ENCODE measurements at regions not wholly inside any gene's neighbourhood (a gene's known extent, or its start where the extent isn't known, plus 50 kb on each side); places are given as distances from the start of the nearest gene placed in this dataset.

DNA sequence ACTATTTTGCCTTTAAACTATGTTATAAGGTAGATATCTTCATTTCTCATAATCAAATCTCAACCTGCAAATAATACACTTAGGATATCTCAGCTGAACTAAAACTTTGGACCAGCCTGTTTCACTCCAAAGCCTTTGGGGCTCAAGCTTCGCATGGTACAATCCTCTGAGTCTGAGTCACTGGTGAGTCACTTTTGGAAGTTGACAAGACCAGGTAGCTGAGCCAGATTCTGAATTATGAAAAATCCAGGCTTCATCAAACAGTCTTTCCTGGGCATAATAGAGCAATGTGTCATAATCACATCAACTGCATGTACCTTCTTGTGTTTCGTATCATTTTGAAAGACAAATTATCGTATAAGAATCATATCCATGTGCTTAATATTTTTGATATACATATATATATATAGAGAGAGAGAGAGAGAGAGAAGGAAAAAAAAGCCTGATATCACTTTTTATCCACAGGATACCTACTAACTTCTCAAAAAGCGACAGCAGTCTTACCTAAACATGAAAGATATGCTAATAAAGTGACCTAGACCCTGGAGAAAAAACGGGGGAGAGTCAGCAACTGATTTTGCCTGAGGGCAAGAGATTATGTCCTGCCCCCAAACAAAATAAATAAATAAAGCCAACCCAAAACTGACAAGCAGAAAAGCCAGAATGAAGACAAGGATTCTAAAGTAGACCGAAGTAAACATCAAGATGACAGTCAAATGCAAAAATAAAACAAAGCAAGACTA is 263.9 kb upstream of the TGFBR2 start:
- no peak for DNase-seq
- H3K27ac ChIP-seq (ENCODE audit: low read depth, low read length), result no peak overlapping the region
- no peaks in the 10 kb centered on the region for H3K9me3 ChIP-seq (ENCODE audit: control insufficient read depth, low read length)
- H3K36me3 ChIP-seq (ENCODE audit: control insufficient read depth, insufficient read depth, low read length), result no peaks in the 10 kb centered on the region
- no peaks in the 10 kb centered on the region for H3K4me1 ChIP-seq (ENCODE audit: control insufficient read depth, insufficient read depth, low read length)
- 84 to 100% methylated on average over 1 to 4 of the region's 6 CpGs for WGBS, 2 experiments (ENCODE audit: insufficient coverage in 1 of 2, insufficient read length in 1 of 2)
- Mint-ChIP-seq H3K27ac (no peak overlapping the region), H3K27me3 (ENCODE audit: insufficient read depth) (no peaks in the 10 kb centered on the region), H3K4me3 (no peak overlapping the region), H3K9me3 (peaks cover 3% of the 10 kb centered on the region), H3K4me1 (peaks cover 10% of the 10 kb centered on the region), H3K36me3 (ENCODE audit: low read depth) (no peaks in the 10 kb centered on the region)
- H3K4me3 ChIP-seq (ENCODE audit: low read length), result no peak overlapping the region
- H3K27me3 ChIP-seq (ENCODE audit: control insufficient read depth, insufficient read depth, low read length, poor library complexity, severe bottlenecking), result no peaks in the 10 kb centered on the region
- TF ChIP-seq, protein P1, sequence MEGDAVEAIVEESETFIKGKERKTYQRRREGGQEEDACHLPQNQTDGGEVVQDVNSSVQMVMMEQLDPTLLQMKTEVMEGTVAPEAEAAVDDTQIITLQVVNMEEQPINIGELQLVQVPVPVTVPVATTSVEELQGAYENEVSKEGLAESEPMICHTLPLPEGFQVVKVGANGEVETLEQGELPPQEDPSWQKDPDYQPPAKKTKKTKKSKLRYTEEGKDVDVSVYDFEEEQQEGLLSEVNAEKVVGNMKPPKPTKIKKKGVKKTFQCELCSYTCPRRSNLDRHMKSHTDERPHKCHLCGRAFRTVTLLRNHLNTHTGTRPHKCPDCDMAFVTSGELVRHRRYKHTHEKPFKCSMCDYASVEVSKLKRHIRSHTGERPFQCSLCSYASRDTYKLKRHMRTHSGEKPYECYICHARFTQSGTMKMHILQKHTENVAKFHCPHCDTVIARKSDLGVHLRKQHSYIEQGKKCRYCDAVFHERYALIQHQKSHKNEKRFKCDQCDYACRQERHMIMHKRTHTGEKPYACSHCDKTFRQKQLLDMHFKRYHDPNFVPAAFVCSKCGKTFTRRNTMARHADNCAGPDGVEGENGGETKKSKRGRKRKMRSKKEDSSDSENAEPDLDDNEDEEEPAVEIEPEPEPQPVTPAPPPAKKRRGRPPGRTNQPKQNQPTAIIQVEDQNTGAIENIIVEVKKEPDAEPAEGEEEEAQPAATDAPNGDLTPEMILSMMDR (conservative IDR thresholded peaks at IDR 0.05), result no peak
- no peak overlapping the region for H3K9ac ChIP-seq (ENCODE audit: extremely low read depth, low read length, poor library complexity, severe bottlenecking)

DNA sequence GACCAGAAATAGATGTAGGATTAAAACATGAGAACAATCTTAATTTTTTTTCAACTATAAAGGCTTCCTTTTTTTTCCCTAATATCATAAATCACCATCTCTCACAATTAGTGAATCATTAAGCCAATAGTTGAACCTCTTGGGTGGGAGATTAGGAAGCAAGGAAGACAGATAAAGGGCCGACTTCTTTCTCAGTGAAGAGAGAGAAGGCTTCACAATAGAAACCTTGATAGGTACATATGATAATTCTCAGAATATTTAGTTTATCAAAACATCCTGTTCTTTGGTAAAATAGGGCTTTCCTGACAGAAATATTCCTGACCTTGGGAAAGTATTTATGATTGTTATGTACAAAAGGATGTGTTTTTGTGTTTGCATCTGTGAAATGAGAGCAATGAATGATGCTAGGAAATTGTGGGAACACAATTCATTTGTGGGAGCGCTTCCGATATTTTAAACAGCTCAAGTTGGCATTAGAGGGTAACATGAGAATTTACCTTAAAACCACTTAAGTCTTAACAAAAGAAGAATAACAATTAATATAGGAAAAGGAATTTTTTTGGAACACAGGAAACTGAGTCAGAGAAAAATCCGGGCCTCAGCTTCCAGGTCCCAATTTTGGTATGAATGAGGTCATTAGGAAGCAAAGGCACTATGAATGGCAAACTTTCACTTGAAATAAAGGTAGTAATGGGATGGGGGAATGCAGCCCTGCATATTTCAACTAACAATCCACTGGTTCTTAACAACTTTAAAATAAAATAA is 263.2 kb upstream of the TGFBR2 start:
- no peak for DNase-seq
- Histone ChIP-seq H3K9ac (ENCODE audit: extremely low read depth, low read length, poor library complexity, severe bottlenecking) (no peak overlapping the region), H3K4me3 (ENCODE audit: low read length) (no peak overlapping the region), H3K36me3 (ENCODE audit: control insufficient read depth, insufficient read depth, low read length) (no peaks in the 10 kb centered on the region), H3K27me3 (ENCODE audit: control insufficient read depth, insufficient read depth, low read length, poor library complexity, severe bottlenecking) (no peaks in the 10 kb centered on the region), H3K4me1 (ENCODE audit: control insufficient read depth, insufficient read depth, low read length) (no peaks in the 10 kb centered on the region), H3K27ac (ENCODE audit: low read depth, low read length) (no peak overlapping the region), H3K9me3 (ENCODE audit: control insufficient read depth, low read length) (no peaks in the 10 kb centered on the region)
- H3K4me3 Mint-ChIP-seq, result no peak overlapping the region
- no peaks in the 10 kb centered on the region for H3K27me3 Mint-ChIP-seq (ENCODE audit: insufficient read depth)
- TF ChIP-seq, protein P1 (conservative IDR thresholded peaks at IDR 0.05), result no peak
- no peak overlapping the region for H3K27ac Mint-ChIP-seq
- no peaks in the 10 kb centered on the region for H3K36me3 Mint-ChIP-seq (ENCODE audit: low read depth)
- 76 to 100% methylated on average over 1 to 4 of the region's 4 CpGs for WGBS, 2 experiments (ENCODE audit: insufficient coverage in 1 of 2, insufficient read length in 1 of 2)
- no peaks in the 10 kb centered on the region for H3K9me3 Mint-ChIP-seq
- peaks cover 17% of the 10 kb centered on the region for H3K4me1 Mint-ChIP-seq

DNA sequence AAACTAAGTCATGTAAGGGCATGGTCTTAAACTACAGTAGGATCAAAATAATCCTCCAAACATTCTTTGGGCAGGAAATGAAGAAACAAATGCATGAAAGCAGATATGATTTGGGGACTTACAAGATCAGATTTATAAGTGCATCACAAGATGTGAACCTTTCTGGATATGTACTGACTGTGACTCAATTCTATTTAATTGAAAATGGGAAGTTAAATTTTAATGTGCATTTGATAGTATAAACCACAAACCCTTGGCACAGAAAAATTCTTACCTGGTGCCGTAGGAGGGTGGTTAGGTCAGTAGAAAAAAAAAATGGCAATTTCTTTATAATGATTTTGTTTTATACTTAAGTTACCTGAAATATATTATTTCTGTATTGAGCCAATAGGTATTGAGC is 262.5 kb upstream of the TGFBR2 start:
- no peak overlapping the region for H3K27ac ChIP-seq (ENCODE audit: low read depth, low read length)
- WGBS, 2 experiments (ENCODE audit: insufficient coverage in 1 of 2, insufficient read length in 1 of 2), result no CpG with 5 or more reads among the region's 1 CpG
- H3K4me3 ChIP-seq (ENCODE audit: low read length), result no peak overlapping the region
- TF ChIP-seq, protein P1 (conservative IDR thresholded peaks at IDR 0.05), result no peak
- DNase-seq, result no peak
- Mint-ChIP-seq H3K27ac (no peak overlapping the region), H3K27me3 (ENCODE audit: insufficient read depth) (no peaks in the 10 kb centered on the region), H3K4me3 (no peak overlapping the region), H3K4me1 (peaks cover 22% of the 10 kb centered on the region), H3K9me3 (no peaks in the 10 kb centered on the region), H3K36me3 (ENCODE audit: low read depth) (no peaks in the 10 kb centered on the region)
- H3K9ac ChIP-seq (ENCODE audit: extremely low read depth, low read length, poor library complexity, severe bottlenecking), result no peak overlapping the region
- no peaks in the 10 kb centered on the region for H3K9me3 ChIP-seq (ENCODE audit: control insufficient read depth, low read length)
- H3K27me3 ChIP-seq (ENCODE audit: control insufficient read depth, insufficient read depth, low read length, poor library complexity, severe bottlenecking), result no peaks in the 10 kb centered on the region
- no peaks in the 10 kb centered on the region for H3K36me3 ChIP-seq (ENCODE audit: control insufficient read depth, insufficient read depth, low read length)
- no peaks in the 10 kb centered on the region for H3K4me1 ChIP-seq (ENCODE audit: control insufficient read depth, insufficient read depth, low read length)

Data from endodermal cell (in vitro differentiated cells).